Small intestine (tissue), 7 donors: ENCODE measurements at regions not wholly inside any gene's neighbourhood (a gene's known extent, or its start where the extent isn't known, plus 50 kb on each side); places are given as distances from the start of the nearest gene placed in this dataset.

ENCODE experiments used
- DNase-seq, 2 donors: peaks; one replicate each; pipeline versions ENCODE4 v3.0.0 to v3.0.0-alpha.2; 2013
- FAIRE-seq: peaks from 2 replicates; lab custom pipeline; 2012; peaks lifted over from hg19 to GRCh38; lab: Jason Lieb, UNC
- H3K27ac ChIP-seq, 3 donors: one replicate each; pipeline ENCODE4 v1.5.1; 2013; ENCODE audit warnings: low read length in 2 of 3, mild to moderate bottlenecking in 2 of 3, control low read depth in 1 of 3, inconsistent platforms in 1 of 3, low read depth in 1 of 3, moderate library complexity in 1 of 3
- H3K27me3 ChIP-seq, 3 donors: one replicate each; pipeline ENCODE4 v1.6.1; 2013; ENCODE audit warnings: low read length in 3 of 3, inconsistent platforms in 1 of 3; ENCODE audit not compliant: control insufficient read depth in 3 of 3, insufficient read depth in 3 of 3
- H3K36me3 ChIP-seq, 3 donors: one replicate each; pipeline ENCODE4 v1.6.1; 2013; ENCODE audit warnings: low read length in 3 of 3, inconsistent platforms in 1 of 3, low read depth in 1 of 3, mild to moderate bottlenecking in 1 of 3, moderate library complexity in 1 of 3; ENCODE audit not compliant: control insufficient read depth in 3 of 3, insufficient read depth in 2 of 3
- H3K4me1 ChIP-seq, 3 donors: one replicate each; pipeline ENCODE4 v1.6.1; 2013; ENCODE audit warnings: low read length in 2 of 3, inconsistent platforms in 1 of 3, low read depth in 1 of 3, mild to moderate bottlenecking in 1 of 3, moderate library complexity in 1 of 3; ENCODE audit not compliant: control insufficient read depth in 3 of 3, insufficient read depth in 2 of 3
- H3K4me3 ChIP-seq, 3 donors: one replicate each; pipeline ENCODE4 v1.5.1; 2013; ENCODE audit warnings: low read length in 3 of 3, control low read depth in 1 of 3, inconsistent platforms in 1 of 3, low read depth in 1 of 3, mild to moderate bottlenecking in 1 of 3, moderate library complexity in 1 of 3
- H3K9me3 ChIP-seq, 2 donors: one replicate each; pipeline ENCODE4 v1.6.1; 2013; ENCODE audit warnings: low read depth in 1 of 2, low read length in 1 of 2; ENCODE audit not compliant: control insufficient read depth in 2 of 2, insufficient read depth in 1 of 2
- WGBS, 3 donors: extraction: QIAGEN DNeasy Blood & Tissue Kit; methylation state at CpG; one replicate each; pipeline ENCODE4 v1.1.7; 2013; 5-methylcytosine and 5-hydroxymethylcytosine counted together
- donor health status: healthy with polysubstance abuse.
- donor health status: control.
- donor health status: control.
- donor health status: Bipolar disorder and iron deficiency.
- donor health status: healthy.

GRCh38 chr3:127452321-127452821 is 138.2 kb downstream of the TPRA1 start:
- Histone ChIP-seq H3K27me3 (peaks cover 0 to 52% (median 13%) of the 10 kb centered on the region in 3 donors), H3K9me3 (no peaks in the 10 kb centered on the region), H3K4me1 (peaks cover 0 to 2% (median 0%) of the 10 kb centered on the region in 3 donors), H3K27ac (no peak overlapping the region), H3K4me3 (no peak overlapping the region), H3K36me3 (no peaks in the 10 kb centered on the region)
- no peak for FAIRE-seq
- 62 to 77% (median 64%) methylated on average over 6 to 7 of the region's 7 CpGs for WGBS, 3 donors
- DNase-seq, result no peak

GRCh38 chr3:127451321-127451720 is 139.2 kb downstream of the TPRA1 start:
- Histone ChIP-seq H3K36me3 (no peaks in the 10 kb centered on the region), H3K27ac (no peak overlapping the region), H3K4me3 (no peak overlapping the region), H3K9me3 (no peaks in the 10 kb centered on the region), H3K4me1 (no peaks in the 10 kb centered on the region), H3K27me3 (peaks cover 0 to 41% (median 8%) of the 10 kb centered on the region in 3 donors)
- FAIRE-seq (no peak), DNase-seq (no peak)
- WGBS, 3 donors, result 68 to 81% (median 71%) methylated on average over 4 of the region's 4 CpGs

GRCh38 chr3:127450331-127450730 is 140.2 kb downstream of the TPRA1 start:
- Histone ChIP-seq H3K36me3 (no peaks in the 10 kb centered on the region), H3K27ac (no peak overlapping the region), H3K9me3 (no peaks in the 10 kb centered on the region), H3K4me3 (no peak overlapping the region), H3K4me1 (no peaks in the 10 kb centered on the region), H3K27me3 (peaks cover 0 to 32% (median 8%) of the 10 kb centered on the region in 3 donors)
- FAIRE-seq (no peak), DNase-seq (no peak)
- WGBS, 3 donors, result 74 to 86% (median 76%) methylated on average over 8 of the region's 8 CpGs

GRCh38 chr3:127449486-127450212 is 140.9 kb downstream of the TPRA1 start:
- no peak overlapping the region for H3K4me3 ChIP-seq
- H3K36me3 ChIP-seq, result no peaks in the 10 kb centered on the region
- no peaks in the 10 kb centered on the region for H3K9me3 ChIP-seq
- FAIRE-seq, result no peak
- 53 to 61% (median 57%) methylated on average over 8 of the region's 8 CpGs for WGBS, 3 donors
- DNase-seq, result no peak
- H3K4me1 ChIP-seq, result no peaks in the 10 kb centered on the region
- no peak overlapping the region for H3K27ac ChIP-seq
- peaks cover 0 to 26% (median 4%) of the 10 kb centered on the region in 3 donors for H3K27me3 ChIP-seq

DNA sequence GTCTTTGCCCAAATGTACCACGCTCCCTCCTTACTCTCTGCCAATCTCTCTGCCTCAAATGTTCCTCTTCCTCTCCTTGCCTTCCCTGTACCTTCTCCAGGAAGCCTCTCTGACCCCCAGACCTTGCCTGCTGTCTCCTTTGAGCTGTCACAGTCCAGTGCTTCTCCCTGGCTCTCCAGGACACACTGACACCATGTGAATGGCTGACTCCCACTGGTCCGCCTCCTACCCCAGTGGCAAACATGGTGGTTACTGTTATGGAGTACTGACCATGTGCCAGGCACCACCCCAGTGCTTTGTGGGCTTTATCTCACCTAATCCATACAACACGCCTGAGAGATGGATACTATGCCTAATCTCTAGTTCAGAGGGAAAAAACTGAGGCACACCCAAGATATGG is 141.9 kb downstream of the TPRA1 start:
- no peak overlapping the region for H3K4me3 ChIP-seq
- DNase-seq (no peak), FAIRE-seq (no peak)
- H3K9me3 ChIP-seq, result no peaks in the 10 kb centered on the region
- peaks cover 0 to 16% (median 0%) of the 10 kb centered on the region in 3 donors for H3K27me3 ChIP-seq
- H3K36me3 ChIP-seq, result no peaks in the 10 kb centered on the region
- no peak overlapping the region for H3K27ac ChIP-seq
- 59 to 83% (median 60%) methylated on average over 3 of the region's 3 CpGs for WGBS, 3 donors
- H3K4me1 ChIP-seq, result no peaks in the 10 kb centered on the region

- no peak overlapping the region for H3K4me3 ChIP-seq
- H3K36me3 ChIP-seq, result no peaks in the 10 kb centered on the region
- DNase-seq, result no peak
- H3K4me1 ChIP-seq, result no peaks in the 10 kb centered on the region
- WGBS, 3 donors, result 69 to 73% (median 72%) methylated on average over 3 of the region's 3 CpGs
- peaks cover 0 to 13% (median 0%) of the 10 kb centered on the region in 3 donors for H3K27me3 ChIP-seq
- H3K27ac ChIP-seq, result no peak overlapping the region
- no peak for FAIRE-seq
- H3K9me3 ChIP-seq, result no peaks in the 10 kb centered on the region
These were observed 142.4 kb downstream of the TPRA1 start for GRCh38 chr3:127448161-127448561.

DNA sequence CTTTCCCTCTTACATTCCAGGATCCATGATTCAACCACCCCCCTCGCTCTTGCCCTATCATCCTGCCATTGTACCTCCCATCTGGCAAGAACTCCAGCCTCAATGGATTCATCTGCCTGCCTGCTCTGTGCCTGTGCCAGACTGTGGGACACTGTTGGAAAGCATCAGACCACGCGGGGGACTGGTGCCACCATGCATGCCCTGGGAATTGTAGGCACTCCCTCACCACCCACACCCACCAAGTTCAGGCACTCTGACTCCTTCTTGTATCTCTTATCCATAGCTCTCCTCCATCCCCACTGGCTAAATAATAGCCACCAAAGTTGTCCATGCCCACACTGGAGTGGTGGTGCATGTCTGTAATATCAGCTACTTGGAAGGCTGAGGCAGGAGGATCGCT is 143.8 kb downstream of the TPRA1 start:
- H3K27me3 ChIP-seq, result peaks cover 0 to 5% (median 0%) of the 10 kb centered on the region in 3 donors
- FAIRE-seq (no peak), DNase-seq (no peak)
- no peaks in the 10 kb centered on the region for H3K4me1 ChIP-seq
- no peak overlapping the region for H3K4me3 ChIP-seq
- no peaks in the 10 kb centered on the region for H3K9me3 ChIP-seq
- H3K27ac ChIP-seq, result no peak overlapping the region
- H3K36me3 ChIP-seq, result no peaks in the 10 kb centered on the region
- 79 to 89% (median 83%) methylated on average over 4 of the region's 4 CpGs for WGBS, 3 donors

- DNase-seq, result no peak
- Histone ChIP-seq H3K4me1 (no peaks in the 10 kb centered on the region), H3K27ac (no peak overlapping the region), H3K9me3 (no peaks in the 10 kb centered on the region), H3K27me3 (peaks cover 0 to 5% (median 0%) of the 10 kb centered on the region in 3 donors), H3K36me3 (no peaks in the 10 kb centered on the region), H3K4me3 (no peak overlapping the region)
- WGBS, 3 donors, result 76 to 79% (median 77%) methylated on average over 14 of the region's 14 CpGs
- FAIRE-seq, result no peak
These were observed 144.8 kb downstream of the TPRA1 start for GRCh38 chr3:127445581-127446343.
